ENCODE measurements at regions not wholly inside any gene's neighbourhood (a gene's known extent, or its start where the extent isn't known, plus 50 kb on each side); places are given as distances from the start of the nearest gene placed in this dataset.
"Not testable (repeated sequence)": the region's sequence is repeated elsewhere in the genome, so short reads cannot be mapped to it uniquely, and the experiment has no call there.

DNA sequence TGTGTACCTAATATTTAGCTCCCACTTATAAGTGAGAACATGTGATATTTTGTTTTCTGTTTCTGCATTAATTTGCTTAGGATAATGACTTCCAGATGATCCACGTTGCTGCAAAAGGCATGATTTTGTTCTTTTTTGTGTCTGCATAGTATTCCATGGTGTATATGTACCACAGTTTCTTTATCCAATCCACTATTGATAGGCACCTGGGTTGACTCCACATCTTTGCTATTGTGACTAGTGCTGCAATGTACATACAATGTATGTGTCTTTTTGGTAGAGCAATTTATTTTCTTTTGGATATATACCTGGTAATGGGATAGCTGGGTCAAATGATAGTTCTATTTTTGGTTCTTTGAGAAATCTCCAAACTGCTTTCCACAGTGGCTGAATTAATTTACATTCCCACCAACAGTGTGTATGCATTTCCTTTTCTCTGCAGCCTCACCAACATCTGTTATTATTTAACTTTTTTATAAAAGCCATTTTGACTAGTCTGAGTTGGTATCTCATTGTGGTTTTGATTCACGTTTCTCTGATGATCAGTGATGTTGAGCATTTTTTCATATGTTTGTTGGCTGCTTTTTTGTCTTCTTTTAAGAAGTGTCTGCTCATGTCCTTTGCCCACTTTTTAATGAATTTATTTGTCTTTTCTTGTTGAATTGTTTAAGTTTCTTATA lies 102.8 kb upstream of the GAS1 start:
- not testable (repeated sequence) for DNase-seq

GRCh38 chr9:87054999-87055686 lies 107.8 kb upstream of the GAS1 start:
- DNase-seq, result no peak

DNA sequence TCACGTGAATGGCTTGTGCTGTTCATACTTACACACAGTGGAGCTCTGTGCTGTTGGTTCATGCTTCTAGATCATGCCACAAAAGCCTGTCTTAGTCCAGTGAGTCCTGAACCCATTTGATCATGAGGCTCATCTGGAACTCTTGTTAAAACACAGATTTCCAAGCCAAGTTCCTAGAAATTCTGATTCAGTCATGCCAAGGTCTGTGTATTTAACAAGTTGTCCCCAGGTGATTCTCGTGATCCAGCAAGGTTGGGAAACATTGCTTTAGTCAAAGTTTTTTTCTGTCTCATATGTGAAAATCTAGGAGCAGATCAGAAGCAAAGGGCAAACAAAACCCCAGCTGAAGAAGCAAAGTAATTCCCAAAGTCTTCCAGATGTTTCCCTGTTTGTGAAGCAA lies 112.5 kb upstream of the GAS1 start:
- DNase-seq, result no peak

DNA sequence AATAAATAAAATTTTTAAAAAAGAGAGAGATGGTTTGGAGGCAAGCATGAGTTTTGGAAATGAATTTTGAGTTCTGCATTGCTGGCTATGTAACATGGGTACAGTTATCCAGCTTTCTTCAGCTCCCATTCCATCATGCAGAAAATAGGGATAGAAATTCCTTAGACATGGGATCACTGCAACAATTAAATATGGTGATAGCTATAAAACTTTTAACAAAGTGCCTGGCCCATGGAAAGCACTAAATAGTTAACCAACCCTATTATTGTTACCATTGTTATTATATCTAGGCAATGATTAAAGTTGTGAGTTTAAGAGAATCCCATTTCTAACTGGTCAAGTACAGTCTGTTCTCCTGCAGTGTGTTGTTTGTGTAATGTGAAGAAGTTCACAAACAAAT lies 115.4 kb upstream of the GAS1 start:
- DNase-seq, result no peak

DNA sequence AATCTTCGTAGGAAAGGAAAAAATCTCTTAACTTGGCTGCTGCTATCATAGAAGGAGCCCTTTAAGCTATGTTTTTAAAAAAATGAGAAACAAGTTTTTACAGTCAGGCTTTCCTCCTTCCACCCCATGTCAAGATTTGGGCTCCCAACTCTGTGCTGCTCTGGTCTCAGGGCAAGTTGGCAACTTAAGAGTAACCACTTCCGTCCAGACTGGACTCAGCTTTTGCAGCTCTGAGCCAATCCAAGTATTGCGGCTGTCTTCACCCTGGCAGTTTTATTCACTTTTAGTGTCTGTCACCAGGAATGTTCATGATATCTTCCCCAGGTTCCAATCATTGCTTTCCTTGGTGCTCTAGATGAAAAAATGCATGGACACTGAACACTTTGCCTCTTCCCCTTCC lies 115.9 kb upstream of the GAS1 start:
- DNase-seq, result no peak

DNA sequence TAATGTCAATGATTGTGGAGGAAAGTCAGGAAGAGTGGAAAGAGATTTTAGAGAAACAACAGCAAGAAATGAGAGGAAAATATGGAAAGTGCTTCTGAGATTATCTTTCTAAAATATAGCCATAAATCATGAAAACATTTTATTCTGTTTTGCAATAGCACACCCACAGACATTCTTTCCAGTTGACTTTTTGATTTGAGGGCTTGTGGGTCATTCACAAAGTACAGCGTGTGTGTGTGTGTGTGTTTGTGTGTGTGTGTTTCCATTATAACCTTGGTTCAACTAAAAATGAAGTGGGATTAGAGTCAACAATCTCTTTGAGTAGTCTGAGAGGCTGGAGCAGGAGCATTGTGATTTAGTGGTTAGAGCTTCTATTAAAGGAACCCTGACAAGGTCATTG lies 116.6 kb upstream of the GAS1 start:
- no peak for DNase-seq

DNA sequence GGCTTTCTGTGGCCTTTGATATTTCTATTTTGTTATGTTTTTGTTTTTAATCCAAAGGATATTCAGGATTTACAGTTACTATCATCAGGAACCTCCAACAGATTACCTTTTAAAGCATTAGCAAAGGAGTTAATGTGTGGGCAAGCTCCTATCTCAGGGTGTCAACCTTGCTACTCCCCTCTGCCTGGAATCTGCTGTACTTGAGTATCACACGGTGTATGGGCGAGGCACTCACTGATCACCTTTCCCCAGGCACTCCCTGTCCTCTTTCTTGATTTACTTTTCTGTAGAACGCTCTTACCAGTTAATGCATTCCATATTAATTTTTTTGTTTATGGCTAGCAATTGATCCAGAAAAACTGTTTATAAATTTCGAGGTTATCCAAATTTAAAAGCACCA lies 117.0 kb upstream of the GAS1 start:
- no peak for DNase-seq

- no peak for DNase-seq
These were observed 118.7 kb upstream of the GAS1 start for GRCh38 chr9:87065981-87066380.

DNA sequence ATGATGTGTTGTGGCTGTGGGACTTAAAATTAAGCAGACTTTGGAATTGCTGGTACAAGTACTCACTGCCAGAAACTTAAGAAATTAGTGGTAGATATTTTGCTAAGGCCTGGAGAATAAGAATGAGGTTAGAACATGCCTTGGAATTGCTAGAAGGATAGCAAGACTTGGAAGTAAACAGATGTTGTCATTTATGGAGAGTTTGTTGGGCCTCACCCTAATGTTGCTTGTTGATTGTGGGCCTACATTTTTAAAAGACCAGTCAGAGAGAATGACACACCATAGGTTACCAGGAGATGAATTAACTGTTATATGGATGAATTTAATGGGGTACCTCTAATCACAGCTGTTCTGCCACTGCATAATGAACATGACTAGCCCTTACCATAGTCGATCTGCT lies 120.1 kb upstream of the GAS1 start:
- no peak for DNase-seq

DNA sequence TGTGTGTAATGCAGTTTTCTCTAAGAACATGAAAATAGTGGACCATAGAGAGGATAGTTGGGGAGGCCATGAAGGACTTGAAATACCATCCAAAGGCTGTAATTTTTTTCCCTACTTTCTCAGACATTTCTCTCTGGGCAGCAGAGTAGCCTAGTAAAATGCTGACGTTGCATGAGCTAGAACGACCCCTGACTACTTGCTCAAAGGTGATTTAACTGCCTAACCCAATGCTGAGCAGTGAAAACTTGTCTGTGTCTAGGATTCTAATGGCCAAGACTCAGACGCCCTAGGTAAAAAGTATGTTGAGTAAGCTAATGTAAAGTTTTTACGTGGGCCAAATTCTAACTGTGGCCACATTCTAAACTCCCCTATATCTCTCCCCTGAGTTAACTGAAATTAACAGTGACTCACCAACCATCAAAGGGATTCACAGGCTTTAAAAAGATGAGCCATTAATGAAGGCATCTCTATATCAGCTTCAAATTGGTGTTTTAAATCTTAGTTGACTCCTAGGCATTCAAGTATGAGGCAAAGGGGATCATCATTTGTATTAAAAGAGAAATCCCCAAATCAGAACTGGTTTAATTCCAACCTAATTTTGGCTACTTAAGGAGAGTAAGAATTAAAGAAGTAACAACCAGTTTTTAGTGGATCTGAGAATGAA lies 121.0 kb upstream of the GAS1 start:
- no peak for DNase-seq

DNA sequence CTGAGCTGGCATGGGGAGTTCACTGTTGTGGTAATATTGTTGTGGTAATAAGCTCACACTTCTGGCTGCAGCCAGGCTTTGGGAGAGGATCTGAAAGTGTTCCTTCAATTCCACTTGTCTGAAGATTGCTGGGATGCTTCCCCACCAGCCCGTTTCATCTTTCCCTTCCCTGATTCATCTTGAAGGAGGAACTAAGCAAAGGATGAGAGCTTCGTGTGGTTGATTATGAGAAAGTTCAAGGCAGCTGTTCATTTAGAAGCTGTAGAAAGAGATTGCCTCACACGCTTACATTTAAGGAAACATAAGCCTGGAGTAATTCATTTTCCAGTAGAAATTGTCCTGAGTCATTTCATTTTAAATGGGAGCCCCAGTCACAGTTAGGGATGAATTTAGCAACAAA lies 122.4 kb upstream of the GAS1 start:
- DNase-seq, result no peak

DNA sequence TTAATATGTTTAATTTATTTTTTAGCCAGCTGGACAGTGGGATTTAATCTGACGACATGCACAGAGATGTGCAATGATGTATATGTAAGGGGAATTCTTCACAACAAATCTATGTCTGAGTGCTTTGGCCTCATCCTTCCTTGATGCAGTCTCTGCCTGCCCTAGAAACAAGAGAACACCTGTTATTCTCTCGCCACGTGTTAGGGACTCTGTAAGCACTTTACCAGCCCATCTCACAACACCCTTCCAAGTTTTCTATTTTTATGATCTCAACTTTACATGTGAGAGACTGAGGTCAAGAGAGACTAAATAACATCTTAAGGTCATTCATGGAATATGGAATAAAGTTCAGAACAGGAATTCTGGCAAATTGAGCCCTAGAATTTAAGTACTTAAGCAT lies 123.0 kb upstream of the GAS1 start:
- no peak for DNase-seq

DNA sequence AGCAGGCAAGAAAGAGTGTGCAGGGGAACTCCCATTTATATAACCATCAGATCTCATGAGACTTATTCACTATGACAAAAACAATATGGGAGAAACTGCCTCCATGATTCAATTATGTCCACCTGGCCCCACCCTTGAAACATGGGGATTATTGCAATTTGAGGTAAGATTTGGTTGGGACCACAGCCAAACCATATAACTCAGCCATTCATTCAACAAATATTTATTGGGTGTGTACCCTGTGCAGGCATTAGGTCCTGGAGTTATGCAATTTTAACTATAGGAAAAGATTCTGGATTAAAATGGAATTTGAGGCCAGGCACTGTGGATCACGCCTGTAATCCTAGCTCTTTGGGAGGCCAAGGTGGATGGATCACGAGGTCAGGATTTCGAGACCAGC lies 124.2 kb upstream of the GAS1 start:
- DNase-seq, result no peak

- DNase-seq, result no peak
These were observed 126.4 kb upstream of the GAS1 start for GRCh38 chr9:87073692-87074091.

DNA sequence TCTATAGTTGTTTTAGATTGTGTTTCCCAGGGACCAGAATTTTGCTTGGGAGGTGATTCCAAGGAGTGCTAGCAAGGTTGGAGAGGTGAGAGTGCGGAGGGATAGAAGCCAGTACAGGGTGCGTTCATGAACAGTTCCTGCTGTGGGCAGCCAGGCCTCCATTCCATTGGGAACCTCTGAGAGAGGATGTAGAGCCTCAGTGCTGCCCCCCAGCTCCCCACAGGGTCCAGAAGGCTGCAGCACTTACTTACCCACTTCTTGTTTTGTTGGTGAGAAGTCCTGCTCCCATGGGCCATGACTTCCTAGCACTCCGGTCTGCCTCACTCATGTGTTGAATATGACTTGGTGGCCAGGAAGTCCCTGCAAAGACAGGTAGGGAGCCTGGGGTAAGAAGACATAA lies 128.2 kb upstream of the GAS1 start:
- no peak for DNase-seq

GRCh38 chr9:87076825-87077224 lies 129.5 kb upstream of the GAS1 start:
- DNase-seq, result no peak

DNA sequence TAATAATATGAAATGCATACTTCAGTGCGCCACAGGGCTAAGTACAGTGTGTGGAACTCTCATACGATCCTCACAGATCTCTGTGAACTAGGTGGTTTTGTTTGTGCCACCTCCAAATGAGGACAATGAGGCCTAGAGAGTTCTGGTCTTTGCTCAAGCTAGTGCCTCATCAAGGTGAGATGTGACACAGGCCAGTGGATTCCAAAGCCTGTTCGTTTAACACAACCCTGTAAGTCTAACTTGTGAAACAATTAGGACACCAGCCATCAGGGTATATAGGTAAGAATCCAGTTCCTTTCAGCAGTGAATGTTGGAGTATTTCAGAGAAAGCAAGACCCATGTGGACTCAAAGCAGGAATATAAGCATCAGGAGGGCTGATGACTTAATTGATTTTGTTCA lies 130.7 kb upstream of the GAS1 start:
- no peak for DNase-seq

DNA sequence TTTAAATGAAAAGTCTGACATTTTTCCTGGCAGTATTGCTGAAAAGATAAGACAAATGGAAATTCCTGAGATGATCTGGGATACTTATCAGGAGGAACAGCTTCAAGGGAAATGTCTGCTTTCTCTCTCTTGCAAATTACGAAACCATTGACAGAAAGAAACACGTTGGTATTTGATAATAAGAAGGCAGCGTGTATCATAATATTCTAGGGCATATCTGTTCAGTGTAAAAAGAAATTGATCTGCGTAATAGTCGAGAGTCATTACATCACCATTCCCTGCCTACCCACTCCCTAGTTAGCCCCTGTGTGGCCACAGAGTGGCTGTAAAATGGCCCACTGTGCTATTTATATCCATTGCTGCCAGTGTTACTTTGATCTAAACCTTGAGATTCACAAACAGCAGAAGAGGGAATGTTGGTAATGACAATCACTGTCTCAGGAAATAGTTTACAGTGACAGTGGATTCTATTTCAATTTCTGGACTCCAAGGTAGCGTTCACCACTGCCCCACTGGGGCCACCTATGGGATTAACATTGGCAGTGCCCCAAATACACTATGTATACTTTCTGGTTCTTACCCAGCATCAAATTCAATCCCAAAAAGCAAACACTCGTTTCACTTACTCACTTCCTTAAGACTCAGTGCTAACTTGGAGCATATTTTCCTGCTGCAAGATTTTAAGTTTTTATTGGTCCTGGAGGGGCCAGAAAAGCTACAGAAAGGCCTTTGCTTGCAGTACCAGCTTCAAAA lies 133.4 kb upstream of the GAS1 start:
- DNase-seq, result no peak

GRCh38 chr9:87081503-87081902 lies 134.2 kb upstream of the GAS1 start:
- no peak for DNase-seq

DNA sequence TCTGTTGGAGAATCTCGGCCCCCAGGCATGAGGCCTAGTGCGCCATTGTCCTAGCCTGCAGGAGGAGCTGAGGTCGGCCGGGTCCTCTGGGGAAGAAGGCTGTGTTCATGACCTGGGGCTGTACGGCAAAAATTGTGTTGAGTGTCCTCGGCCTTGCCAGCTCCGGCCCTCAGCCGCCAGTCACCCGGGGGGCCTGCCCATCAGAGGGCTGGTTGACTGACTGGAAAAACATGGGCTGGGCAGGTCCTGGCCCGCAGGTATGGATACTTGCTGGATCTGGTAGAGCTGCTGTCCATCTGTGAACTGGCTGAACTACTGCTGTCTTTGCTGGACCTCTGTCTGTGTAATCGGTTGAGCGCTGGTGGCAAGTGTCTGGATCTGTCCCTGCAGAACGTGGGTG lies 136.7 kb upstream of the GAS1 start:
- DNase-seq, result no peak

- no peak for DNase-seq
These were observed 137.1 kb upstream of the GAS1 start for GRCh38 chr9:87084407-87084806.

DNA sequence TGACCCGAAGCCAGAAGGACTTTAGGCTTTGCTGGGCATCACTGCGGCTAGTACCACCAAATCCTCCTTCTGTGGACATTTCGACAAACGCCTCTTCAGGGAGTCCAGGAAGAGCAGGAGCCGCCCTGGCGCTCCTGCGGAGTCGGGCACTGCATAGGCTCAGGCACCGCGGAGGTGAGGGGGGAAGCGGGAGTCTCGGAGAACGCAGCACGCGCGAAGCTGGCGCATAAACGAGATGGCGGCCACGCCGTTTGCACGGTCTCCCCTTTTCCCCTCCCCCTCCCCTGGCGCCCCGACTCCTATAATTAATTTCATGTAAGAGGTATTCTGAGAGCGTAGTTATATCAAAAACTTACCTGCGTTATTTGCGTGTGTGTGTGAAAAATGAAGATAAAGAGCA lies 137.8 kb upstream of the GAS1 start:
- DNase-seq, result no peak

DNA sequence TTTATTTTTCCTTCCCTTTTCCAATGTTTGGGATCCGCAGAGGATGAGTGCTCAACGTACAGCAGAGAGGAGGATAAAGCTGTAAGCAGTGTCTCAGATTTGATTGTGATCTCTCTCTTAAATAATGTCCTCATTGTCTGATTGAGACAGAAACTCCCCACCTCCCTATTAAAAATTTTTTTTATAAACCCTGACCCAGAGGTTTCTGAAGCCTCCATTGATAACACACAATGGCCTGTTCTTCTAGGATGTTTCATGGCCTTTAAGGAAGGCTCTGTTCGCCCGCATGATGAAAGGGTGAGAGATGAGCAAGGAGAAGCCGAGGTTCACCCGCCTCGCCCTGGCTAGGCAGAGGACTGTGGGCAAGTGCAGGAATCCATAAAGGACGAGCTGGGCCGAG lies 138.2 kb upstream of the GAS1 start:
- DNase-seq, result no peak

Data from stimulated activated CD4-positive, alpha-beta T cell treated with anti-CD3 and anti-CD28 coated beads, Interleukin-4, amount 100 ng/mL, for 4 hours (primary cell).